NCI-H774 (cell line): ENCODE measurements at regions not wholly inside any gene's neighbourhood (a gene's known extent, or its start where the extent isn't known, plus 50 kb on each side); places are given as distances from the start of the nearest gene placed in this dataset.
"Not testable (repeated sequence)": the region's sequence is repeated elsewhere in the genome, so short reads cannot be mapped to it uniquely, and the experiment has no call there.

Source experiments
- DNase-seq: peaks from one replicate; lab custom pipeline; 2025; lab: John Stamatoyannopoulos, UW

DNA sequence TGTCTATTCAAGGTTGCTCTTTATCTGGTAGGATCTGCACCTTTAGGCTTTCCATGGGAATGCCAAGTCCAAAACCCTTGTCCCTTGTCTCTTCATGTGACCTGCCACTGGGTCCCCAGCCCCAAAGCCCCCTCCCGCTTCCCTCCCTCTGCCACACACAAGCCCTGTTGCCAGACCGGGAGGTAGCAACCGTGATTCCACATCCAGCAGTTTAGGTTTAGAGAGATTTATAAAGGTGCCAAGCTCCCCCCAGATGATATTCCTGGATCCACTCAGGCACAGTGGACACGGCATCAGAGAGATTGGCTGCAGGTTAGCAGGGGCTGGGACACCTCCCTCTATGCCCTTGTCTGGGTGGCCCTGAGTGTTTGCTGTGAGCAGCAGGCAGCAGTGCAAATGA lies 504.7 kb downstream of the CCDC171 start:
- DNase-seq, result no peak

DNA sequence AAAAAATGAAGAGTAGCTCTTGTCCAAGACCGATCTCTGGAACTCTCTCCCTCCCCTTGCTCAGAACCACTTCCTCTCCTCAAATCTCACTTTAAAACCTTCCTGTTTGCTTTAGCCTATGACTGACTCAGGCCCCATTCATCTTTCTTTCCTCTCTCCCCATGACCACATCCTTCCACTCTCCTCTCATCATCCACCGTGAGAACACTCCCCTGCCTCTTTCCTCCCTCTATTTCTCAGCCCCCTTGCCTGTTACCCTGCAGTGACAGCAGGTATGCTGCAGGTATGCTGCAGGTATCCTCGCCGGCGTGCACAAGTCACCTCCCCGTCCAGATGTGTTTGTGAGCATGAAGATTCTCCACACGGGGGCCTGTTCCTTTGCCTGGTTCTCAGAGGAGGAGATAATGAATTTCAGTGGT lies 505.3 kb downstream of the CCDC171 start:
- no peak for DNase-seq

DNA sequence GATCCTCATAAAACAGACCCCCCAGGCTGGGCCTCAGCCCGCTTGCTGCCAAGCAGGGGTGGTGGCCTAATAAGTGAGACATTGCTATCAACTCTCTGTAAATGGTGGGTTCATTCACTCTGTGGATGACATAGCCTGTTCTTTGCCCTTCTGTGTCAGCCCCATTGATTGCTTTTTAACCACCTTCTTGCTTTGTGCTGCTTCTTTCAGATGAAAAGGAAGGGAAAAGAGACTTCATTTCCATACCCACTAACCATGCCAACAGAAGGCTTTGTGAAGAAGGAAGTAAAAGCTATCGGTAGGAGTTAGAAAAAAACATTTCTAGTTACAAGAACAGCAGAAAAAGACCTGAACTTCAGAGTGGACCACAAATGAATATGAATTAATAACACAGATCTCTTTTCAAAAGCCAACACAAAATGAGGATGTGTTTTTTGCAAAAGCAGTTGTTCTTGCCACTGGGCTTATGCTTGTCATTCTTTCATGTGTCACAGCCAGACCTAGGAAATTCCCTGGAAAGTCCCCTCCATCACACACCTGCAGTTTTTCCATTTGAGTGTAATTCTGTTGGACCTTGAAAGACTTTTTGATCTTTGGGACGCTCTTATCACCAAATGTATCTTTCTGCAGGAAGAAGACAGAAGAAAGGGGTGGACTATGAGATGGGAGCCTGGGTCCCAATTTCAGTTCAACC lies 507.7 kb downstream of the CCDC171 start:
- DNase-seq, result no peak

DNA sequence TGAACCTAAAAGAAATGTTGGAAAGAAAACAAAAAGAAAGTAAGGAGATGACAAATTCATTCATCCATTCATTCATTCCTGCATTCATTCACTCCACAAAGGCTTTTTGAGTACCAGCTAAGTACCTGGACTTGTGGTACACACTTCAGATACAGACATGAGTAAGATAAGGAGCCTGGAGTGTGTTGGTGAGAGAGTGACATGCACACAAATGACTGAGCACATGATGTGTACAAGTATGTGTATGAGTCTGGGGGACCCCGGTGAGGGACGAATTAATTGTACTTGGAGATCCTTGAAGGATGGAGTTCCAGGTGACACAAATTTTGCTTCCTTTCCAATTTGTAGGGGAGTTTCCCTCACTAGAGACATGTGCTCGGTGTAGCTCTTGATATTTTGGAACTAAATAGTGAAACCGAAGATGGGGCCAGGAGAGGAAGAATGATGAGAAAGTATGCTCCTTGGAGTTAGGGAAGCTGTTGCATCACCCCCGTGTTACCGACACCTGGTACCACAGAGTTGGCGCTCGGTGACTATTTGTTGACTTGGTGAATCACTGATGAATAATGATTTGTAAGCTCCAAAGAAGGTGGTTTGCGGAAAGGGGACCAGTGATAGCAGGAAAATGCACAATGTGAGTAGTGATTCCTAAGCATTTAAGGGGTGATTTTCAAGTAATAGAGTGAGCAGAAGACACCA lies 509.8 kb downstream of the CCDC171 start:
- DNase-seq, result no peak

DNA sequence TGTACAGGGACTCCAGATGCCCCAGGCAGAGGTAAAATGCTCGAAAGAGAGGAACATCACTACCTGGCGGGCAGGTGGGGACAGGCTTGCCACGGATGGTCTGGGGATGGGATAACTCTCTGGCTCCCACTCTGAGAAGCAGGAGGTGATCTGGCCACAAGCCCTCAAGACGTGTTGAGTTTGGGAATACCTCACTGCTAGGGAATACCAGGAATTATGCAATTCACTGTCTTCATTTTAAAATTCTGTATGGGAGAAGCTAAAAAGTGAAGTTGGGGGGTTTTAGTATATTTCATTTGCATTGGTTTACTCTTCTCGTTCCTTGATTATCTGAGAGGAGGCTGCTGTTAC lies 510.4 kb downstream of the CCDC171 start:
- DNase-seq, result no peak

DNA sequence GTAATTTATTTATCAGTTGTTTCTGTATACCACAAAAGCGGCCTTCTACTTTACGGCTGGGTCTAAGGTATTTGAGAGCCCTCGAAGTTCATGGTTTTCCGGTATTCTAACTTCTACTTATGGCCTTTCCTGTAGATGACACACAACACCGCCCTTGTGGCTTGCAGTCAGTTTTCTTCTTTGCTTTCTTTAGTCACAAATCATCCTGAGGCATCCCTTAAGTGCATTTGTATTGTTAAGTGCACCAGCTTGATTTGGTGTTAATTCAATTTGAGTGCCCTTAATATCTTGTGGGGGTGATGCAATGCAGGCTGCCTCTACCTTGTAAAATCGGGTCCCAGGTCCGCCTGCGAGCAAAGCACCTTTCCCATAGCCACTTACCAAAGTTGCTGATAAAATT lies 511.9 kb downstream of the CCDC171 start:
- no peak for DNase-seq

DNA sequence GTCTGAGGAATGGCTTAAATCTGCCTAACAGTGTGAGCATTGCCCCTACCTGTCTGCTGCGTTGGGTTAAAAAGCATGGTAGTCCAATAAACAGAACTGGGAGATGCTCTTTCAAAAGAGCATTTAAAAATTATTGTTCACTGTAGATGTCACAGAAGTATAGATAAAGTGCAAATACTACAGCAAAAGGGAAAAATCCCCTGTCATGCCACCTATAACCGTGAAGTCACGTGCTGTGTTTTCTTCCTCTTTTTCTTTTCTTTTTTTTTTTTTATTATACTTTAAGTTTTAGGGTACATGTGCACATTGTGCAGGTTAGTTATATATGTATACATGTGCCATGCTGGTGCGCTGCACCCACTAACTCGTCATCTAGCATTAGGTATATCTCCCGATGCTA lies 513.4 kb downstream of the CCDC171 start:
- DNase-seq, result not testable (repeated sequence)

GRCh38 chr9:16068476-16068875 lies 515.6 kb downstream of the CCDC171 start:
- no peak for DNase-seq

DNA sequence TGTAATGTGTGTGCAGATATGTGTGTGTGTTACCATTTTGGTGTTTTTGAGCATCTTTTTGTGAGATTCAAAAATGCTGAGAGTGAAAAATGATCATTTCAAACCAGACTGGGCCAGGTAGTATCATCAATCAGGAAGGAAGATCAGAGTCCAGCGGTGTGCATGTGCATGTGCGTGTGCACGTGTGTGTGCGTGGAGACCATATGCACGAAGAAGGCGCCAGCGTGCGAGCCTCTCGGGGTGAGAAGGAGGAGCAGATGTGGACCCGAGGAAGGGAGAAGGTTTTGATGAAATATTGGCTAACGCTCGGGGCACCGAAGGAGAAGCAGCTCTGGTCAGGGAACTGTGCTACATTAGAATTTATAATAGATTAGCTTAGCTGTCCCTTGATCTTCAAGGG lies 516.4 kb downstream of the CCDC171 start:
- no peak for DNase-seq

GRCh38 chr9:16069671-16070454 lies 517.0 kb downstream of the CCDC171 start:
- no peak for DNase-seq

DNA sequence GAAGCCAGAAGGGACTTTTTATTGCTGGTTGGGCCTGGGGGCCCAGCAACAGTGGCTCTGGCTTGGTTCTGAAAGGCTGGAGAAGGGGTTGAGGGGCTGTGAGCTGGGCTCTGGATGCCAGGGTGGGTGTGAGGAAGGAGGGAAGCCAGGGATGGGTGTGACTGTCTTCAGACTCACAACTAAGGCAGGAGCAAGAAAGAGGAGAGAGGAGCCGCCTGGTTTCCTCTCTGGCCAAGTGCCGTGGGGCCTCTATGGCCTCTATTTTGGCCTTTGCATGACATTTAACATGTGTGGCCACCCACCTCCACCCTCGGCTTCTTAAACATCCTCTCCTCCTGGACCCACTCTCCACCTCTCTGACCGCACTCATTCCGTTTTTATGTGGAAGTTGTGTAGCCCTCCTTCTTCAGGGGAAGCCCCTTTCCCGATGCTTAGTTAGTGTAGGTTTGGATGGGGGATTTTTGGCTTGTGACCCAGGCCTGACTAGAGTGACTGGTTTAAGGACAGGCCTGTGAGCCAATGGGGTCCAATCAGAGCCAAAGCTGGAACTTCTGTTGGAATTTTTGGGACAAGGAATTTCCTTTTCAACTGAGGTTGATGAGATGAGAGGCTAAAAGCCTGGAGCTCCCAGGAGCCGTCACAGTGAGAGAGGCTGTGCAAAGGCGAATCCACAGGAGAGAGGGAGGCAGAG lies 517.8 kb downstream of the CCDC171 start:
- DNase-seq, result no peak

- no peak for DNase-seq
These were observed 518.6 kb downstream of the CCDC171 start for GRCh38 chr9:16071400-16071799.

- DNase-seq, result no peak
These were observed 522.1 kb downstream of the CCDC171 start for GRCh38 chr9:16074963-16075362.

DNA sequence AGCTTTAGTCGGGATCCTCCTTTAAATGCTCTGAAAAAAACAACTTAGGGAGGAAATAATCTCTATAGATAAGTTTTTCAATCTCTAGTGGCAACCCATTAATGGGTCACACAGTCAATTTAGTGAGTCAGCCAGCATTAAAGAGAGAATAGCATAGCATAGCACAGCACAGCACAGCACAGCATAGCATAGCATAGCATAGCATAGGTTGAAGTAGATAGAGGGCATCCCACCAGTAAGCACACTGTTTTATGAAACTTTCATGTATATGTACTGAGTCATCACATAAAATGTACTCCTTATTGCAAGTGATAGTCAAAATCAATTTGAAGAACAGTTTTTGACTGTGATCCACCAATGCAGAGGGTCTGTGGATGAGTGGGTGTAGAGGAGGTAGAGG lies 522.9 kb downstream of the CCDC171 start:
- no peak for DNase-seq

DNA sequence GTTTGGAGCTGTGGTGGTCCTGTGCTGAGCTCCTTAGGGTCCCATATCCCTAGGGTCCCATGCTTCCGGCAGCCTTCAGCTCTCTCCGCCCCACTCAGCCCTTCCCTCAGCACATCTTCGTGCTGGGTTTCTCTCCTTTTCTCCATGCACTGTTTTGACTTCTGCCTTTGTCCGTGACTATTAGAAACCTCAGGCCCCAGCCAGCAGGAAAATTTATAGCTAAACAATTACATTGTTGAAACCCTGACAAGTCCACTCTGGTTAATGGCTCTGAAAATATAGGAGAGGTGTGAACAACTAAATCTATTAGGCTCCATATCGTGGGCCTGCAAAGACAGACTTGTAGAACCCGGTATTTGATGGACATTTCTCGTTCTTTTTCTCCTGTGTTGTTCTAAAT lies 523.7 kb downstream of the CCDC171 start:
- no peak for DNase-seq

GRCh38 chr9:16082796-16083195 lies 530.0 kb downstream of the CCDC171 start:
- DNase-seq, result no peak

DNA sequence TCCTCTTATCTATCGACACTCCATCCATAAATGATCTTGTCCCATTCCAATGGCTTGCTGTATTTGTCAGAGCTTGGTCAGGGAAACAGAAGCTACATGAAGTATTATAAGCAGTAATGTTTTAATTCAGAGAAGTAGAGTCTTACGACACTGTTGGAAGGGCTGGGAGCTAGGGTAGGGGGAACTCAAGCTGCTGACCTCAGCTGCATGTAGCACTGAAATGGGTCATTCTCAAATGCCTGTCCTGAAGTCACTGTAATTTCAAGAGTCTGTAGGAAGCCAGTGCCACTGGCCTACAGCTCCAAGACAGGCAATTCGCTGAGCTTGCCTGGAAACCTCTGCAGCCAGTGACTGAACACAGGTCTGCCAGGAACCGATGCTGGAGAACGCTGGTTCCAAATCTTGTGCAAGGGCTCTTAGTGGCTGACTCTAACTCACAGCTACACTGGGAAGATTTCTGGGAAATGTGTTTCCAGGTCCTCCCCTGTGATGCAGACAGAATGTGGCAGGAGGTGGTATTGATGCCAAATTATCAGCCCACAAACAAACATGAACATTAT lies 532.4 kb downstream of the CCDC171 start:
- DNase-seq, result no peak

DNA sequence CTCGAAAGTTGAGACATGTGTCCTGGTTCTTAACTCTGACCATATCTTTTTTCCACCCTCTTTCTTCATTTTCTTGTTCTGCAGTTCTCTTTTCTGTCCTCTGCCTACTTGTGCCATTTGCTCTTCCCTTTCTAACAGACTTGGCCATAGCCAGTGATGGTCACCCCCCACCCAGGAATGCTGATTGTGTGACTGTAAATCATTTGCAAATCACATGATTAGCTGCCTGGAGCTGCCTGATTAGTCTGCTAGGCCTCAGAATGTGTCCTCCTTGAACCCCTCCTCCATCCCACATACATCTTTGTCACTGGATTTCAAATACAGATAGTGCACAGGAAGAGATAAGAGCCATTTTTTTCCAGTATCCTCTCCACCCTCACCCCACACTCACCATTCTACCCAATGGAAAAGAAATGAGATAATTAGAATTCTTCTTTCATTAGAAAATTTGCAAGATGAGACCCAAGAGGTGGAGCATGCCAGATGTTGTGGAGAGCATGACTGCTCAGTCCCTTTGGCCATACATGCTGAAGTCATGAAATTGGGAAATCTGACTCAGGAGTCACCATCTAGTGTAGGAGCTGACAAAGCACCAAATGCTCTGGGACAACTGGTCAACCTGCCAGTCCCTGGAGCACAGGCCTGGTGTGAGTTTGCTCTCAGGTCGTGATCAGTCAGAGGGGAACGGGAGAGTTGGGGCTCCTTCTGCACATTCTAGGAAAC lies 538.2 kb downstream of the CCDC171 start:
- DNase-seq, result no peak

GRCh38 chr9:16092142-16093091 lies 539.6 kb downstream of the CCDC171 start:
- no peak for DNase-seq

DNA sequence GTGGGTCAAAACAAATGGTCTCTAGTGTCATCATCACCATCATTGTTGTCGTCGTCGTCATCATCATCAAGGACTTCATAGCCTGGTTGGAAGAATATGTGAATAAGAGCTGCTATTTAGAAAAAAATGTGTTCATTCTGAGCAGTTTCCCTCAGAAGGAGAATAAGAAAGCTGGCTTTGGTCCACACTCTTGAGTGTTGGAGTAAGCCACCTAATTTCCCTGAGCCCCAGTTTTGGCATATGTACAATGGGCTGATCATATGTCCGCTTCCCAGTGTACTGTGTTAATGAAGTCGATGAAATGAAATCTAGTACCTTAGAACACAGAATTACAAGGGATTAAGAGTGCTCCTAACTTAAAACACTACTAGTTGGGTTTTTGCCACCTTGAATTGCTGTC lies 545.5 kb downstream of the CCDC171 start:
- no peak for DNase-seq
